PC-3 (cell line): ENCODE measurements at regions not wholly inside any gene's neighbourhood (a gene's known extent, or its start where the extent isn't known, plus 50 kb on each side); places are given as distances from the start of the nearest gene placed in this dataset.

Experiments
- CTCF ChIP-seq: fragments of 300-600 bp; sonication (generic); conservative IDR thresholded peaks from 2 replicates; pipeline ENCODE4 v1.5.1; 2017; ENCODE audit warnings: antibody characterized with exemption, low read depth, mild to moderate bottlenecking, low read length
- EZH2phosphoT487 ChIP-seq: fragments of 300-600 bp; sonication (generic); IDR thresholded peaks from 2 replicates; pipeline ENCODE4 v1.6.1; 2018; ENCODE audit warnings: mild to moderate bottlenecking, antibody characterized with exemption, low read length, borderline replicate concordance

- no peak for TF ChIP-seq EZH2phosphoT487
- no peak for TF ChIP-seq CTCF
Measured at GRCh38 chr10:123227706-123228105, 73.5 kb downstream of the BUB3 start.
